GM23338 (cell line): ENCODE measurements at regions not wholly inside any gene's neighbourhood (a gene's known extent, or its start where the extent isn't known, plus 50 kb on each side); places are given as distances from the start of the nearest gene placed in this dataset.

ENCODE experiments used
- ATAC-seq: fragments of 200-7000 bp; cut with Tn5 transposase; 3 replicates; pipeline ENCODE4 v1.9.1; 2020
- DNase-seq: peaks from one replicate; pipeline ENCODE4 v3.0.0-alpha.2; 2015; ENCODE audit warnings: low spot score
- H2AFZ ChIP-seq: fragments of 200-600 bp; sonication (generic); 2 replicates; pipeline ENCODE4 v1.8.0; 2016; ENCODE audit warnings: antibody characterized with exemption, mild to moderate bottlenecking, moderate library complexity
- H3F3A ChIP-seq: fragments of 200-600 bp; sonication (generic); replicated peaks from 2 replicates; pipeline ENCODE4 v1.8.0; 2017; ENCODE audit warnings: antibody characterized with exemption, mixed run types, low read depth
- H3K27ac ChIP-seq: fragments of 200-600 bp; sonication (generic); 2 replicates; pipeline ENCODE4 v1.6.1; 2016; ENCODE audit warnings: low read depth
- H3K27me3 ChIP-seq: fragments of 200-600 bp; sonication (generic); 2 replicates; pipeline ENCODE4 v1.8.0; 2016; ENCODE audit warnings: mild to moderate bottlenecking, mixed run types, moderate library complexity; ENCODE audit not compliant: insufficient read depth
- H3K36me3 ChIP-seq: fragments of 200-600 bp; sonication (generic); 2 replicates; pipeline ENCODE4 v1.8.0; 2016; ENCODE audit warnings: mild to moderate bottlenecking; ENCODE audit not compliant: insufficient read depth
- H3K4me1 ChIP-seq: fragments of 200-600 bp; sonication (generic); 2 replicates; pipeline ENCODE4 v1.8.0; 2016; ENCODE audit warnings: mild to moderate bottlenecking, moderate library complexity; ENCODE audit not compliant: insufficient read depth
- H3K4me2 ChIP-seq: fragments of 200-600 bp; sonication (generic); 2 replicates; pipeline ENCODE4 v1.7.1; 2017; ENCODE audit warnings: mixed run types
- H3K4me3 ChIP-seq: fragments of 200-600 bp; sonication (generic); 2 replicates; pipeline ENCODE4 v1.6.1; 2016; ENCODE audit warnings: mixed run types
- H3K79me2 ChIP-seq: fragments of 200-600 bp; sonication (generic); replicated peaks from 2 replicates; pipeline ENCODE4 v1.8.0; 2017; ENCODE audit warnings: mild to moderate bottlenecking; ENCODE audit not compliant: insufficient read depth
- H3K9me2 ChIP-seq: fragments of 200-600 bp; sonication (generic); 2 replicates; pipeline ENCODE4 v1.8.0; 2017; ENCODE audit not compliant: insufficient read depth
- H4K20me1 ChIP-seq: fragments of 200-600 bp; sonication (generic); replicated peaks from 2 replicates; pipeline ENCODE4 v1.8.0; 2017; ENCODE audit warnings: mild to moderate bottlenecking; ENCODE audit not compliant: insufficient read depth
- H3K27ac Mint-ChIP-seq: 2 replicates; pipeline ENCODE4 v1.8.0; 2020; ENCODE audit warnings: inconsistent platforms, mild to moderate bottlenecking, moderate library complexity, mixed read lengths
- H3K27me3 Mint-ChIP-seq: 3 replicates; pipeline ENCODE4 v1.8.0; 2022; ENCODE audit warnings: low read depth, mild to moderate bottlenecking, moderate library complexity, mixed read lengths, inconsistent platforms; ENCODE audit not compliant: insufficient read depth, poor library complexity
- H3K36me3 Mint-ChIP-seq: 3 replicates; pipeline ENCODE4 v1.8.0; 2021; ENCODE audit warnings: low read depth, mild to moderate bottlenecking, inconsistent platforms, moderate library complexity, mixed read lengths
- H3K4me1 Mint-ChIP-seq: 3 replicates; pipeline ENCODE4 v1.8.0; 2020; ENCODE audit warnings: mild to moderate bottlenecking, inconsistent platforms, mixed read lengths
- H3K4me3 Mint-ChIP-seq: 3 replicates; pipeline ENCODE4 v1.8.0; 2021; ENCODE audit warnings: moderate library complexity, mild to moderate bottlenecking, inconsistent platforms, mixed read lengths
- H3K9me3 Mint-ChIP-seq: 3 replicates; pipeline ENCODE4 v1.8.0; 2020; ENCODE audit warnings: moderate library complexity, mild to moderate bottlenecking, inconsistent platforms, mixed read lengths
- EZH2 ChIP-seq: fragments of 200-600 bp; sonication (generic); IDR thresholded peaks from one replicate; pipeline ENCODE4 v1.8.0; 2017; ENCODE audit warnings: antibody characterized with exemption, mild to moderate bottlenecking, low read depth; ENCODE audit not compliant: unreplicated experiment
- JUNB ChIP-seq: IDR thresholded peaks from one replicate; pipeline ENCODE4 v1.6.1; 2016; ENCODE audit warnings: antibody characterized with exemption; ENCODE audit not compliant: unreplicated experiment
- NANOG ChIP-seq: IDR thresholded peaks from 2 replicates; pipeline ENCODE4 v1.6.1; 2016; ENCODE audit warnings: antibody characterized with exemption, borderline replicate concordance
- POLR2AphosphoS5 ChIP-seq: IDR thresholded peaks from 2 replicates; pipeline ENCODE4 v1.6.1; 2016; ENCODE audit warnings: antibody characterized with exemption, low read depth
- STAT1 ChIP-seq: IDR thresholded peaks from one replicate; pipeline ENCODE4 v1.6.1; 2016; ENCODE audit warnings: antibody characterized with exemption; ENCODE audit not compliant: unreplicated experiment
- ZNF331 ChIP-seq: fragments of 250-450 bp; sonication (Bioruptor Pico); IDR thresholded peaks from 2 replicates; pipeline ENCODE4 v1.5.0; 2020; ENCODE audit warnings: low read depth, mild to moderate bottlenecking, moderate library complexity
- TF ChIP-seq, protein P1 (sequence below): fragments of 250-450 bp; sonication (Bioruptor Pico); IDR thresholded peaks from 2 replicates; pipeline ENCODE4 v1.5.0; 2020; ENCODE audit warnings: mild to moderate bottlenecking, moderate library complexity
- TF ChIP-seq, protein P2 (sequence below): IDR thresholded peaks from 2 replicates; pipeline ENCODE4 v1.6.1; 2016; ENCODE audit warnings: antibody characterized with exemption

DNA sequence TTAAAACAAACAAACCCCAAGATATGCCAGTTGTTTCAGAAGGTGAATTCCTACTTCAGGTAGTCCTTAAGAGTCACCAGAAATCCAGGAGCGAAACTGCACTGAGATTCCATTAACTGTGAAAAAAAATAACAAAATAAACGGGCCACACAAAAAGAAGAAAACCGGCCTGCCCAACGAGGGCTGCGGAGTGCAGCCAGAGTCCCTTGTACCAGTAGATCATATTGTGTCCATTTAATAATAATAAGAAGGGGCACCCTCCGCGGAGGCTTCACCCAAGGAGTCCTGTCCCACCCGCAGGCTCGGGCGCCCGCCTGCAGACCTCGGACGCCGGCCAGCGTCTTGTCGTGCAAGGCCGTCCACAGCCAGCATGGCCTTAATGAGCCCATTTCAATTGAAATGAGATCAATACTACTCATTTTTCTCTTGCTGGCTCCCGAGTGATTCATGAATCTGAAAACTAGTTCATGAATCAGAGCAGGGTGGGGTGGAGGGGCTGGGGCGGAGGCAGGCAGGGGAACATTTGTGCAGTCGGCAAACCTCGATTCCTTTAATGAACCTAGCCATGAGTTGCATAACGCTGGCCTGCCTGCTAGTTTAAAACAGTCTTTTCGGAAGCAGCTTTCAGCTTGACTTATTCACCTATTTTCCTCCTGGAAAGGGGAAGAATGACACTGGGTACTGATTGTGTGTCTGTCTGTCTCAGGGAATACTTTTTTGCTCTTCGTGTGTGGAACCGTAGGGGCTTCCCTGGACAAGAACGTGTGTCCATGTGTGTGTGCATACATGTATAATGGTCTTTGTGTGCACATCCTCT is 113.1 kb upstream of the IRF2BP2 start (continued):
- TF ChIP-seq, protein P1, sequence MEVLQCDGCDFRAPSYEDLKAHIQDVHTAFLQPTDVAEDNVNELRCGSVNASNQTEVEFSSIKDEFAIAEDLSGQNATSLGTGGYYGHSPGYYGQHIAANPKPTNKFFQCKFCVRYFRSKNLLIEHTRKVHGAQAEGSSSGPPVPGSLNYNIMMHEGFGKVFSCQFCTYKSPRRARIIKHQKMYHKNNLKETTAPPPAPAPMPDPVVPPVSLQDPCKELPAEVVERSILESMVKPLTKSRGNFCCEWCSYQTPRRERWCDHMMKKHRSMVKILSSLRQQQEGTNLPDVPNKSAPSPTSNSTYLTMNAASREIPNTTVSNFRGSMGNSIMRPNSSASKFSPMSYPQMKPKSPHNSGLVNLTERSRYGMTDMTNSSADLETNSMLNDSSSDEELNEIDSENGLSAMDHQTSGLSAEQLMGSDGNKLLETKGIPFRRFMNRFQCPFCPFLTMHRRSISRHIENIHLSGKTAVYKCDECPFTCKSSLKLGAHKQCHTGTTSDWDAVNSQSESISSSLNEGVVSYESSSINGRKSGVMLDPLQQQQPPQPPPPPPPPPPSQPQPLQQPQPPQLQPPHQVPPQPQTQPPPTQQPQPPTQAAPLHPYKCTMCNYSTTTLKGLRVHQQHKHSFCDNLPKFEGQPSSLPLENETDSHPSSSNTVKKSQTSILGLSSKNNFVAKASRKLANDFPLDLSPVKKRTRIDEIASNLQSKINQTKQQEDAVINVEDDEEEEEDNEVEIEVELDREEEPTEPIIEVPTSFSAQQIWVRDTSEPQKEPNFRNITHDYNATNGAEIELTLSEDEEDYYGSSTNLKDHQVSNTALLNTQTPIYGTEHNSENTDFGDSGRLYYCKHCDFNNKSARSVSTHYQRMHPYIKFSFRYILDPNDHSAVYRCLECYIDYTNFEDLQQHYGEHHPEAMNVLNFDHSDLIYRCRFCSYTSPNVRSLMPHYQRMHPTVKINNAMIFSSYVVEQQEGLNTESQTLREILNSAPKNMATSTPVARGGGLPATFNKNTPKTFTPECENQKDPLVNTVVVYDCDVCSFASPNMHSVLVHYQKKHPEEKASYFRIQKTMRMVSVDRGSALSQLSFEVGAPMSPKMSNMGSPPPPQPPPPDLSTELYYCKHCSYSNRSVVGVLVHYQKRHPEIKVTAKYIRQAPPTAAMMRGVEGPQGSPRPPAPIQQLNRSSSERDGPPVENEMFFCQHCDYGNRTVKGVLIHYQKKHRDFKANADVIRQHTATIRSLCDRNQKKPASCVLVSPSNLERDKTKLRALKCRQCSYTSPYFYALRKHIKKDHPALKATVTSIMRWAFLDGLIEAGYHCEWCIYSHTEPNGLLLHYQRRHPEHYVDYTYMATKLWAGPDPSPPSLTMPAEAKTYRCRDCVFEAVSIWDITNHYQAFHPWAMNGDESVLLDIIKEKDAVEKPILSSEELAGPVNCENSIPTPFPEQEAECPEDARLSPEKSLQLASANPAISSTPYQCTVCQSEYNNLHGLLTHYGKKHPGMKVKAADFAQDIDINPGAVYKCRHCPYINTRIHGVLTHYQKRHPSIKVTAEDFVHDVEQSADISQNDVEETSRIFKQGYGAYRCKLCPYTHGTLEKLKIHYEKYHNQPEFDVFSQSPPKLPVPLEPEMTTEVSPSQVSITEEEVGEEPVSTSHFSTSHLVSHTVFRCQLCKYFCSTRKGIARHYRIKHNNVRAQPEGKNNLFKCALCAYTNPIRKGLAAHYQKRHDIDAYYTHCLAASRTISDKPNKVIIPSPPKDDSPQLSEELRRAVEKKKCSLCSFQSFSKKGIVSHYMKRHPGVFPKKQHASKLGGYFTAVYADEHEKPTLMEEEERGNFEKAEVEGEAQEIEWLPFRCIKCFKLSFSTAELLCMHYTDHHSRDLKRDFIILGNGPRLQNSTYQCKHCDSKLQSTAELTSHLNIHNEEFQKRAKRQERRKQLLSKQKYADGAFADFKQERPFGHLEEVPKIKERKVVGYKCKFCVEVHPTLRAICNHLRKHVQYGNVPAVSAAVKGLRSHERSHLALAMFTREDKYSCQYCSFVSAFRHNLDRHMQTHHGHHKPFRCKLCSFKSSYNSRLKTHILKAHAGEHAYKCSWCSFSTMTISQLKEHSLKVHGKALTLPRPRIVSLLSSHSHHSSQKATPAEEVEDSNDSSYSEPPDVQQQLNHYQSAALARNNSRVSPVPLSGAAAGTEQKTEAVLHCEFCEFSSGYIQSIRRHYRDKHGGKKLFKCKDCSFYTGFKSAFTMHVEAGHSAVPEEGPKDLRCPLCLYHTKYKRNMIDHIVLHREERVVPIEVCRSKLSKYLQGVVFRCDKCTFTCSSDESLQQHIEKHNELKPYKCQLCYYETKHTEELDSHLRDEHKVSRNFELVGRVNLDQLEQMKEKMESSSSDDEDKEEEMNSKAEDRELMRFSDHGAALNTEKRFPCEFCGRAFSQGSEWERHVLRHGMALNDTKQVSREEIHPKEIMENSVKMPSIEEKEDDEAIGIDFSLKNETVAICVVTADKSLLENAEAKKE (CRISPR knock-in tag) = no peak
- TF ChIP-seq POLR2AphosphoS5 = no peak
- no peak for TF ChIP-seq STAT1
- TF ChIP-seq NANOG = no peak
- TF ChIP-seq ZNF331 (CRISPR knock-in tag) = no peak
- TF ChIP-seq EZH2 = no peak

DNA sequence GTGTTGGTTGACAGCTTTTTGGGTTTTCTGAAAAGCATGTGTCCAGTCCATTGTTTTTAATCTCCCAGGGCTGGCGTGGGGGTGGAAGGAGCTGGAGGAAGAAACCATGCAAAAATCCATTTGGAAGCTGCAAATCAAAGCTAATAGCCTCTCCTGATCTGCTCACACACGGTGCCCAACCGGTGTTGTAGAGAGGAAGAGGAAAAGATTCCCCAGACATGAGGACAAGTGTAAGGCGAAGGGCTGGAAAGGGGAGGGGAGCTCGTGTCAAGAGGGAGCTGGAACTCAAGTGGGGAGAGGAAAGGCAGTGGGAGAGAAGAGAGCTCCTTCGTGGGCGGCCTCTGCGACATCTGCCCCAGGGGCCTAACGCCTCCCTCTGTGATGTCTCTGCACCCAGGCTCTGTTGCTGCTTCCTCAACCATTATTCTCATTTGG is 112.3 kb upstream of the IRF2BP2 start:
- H3F3A ChIP-seq = 0 out of 2 replicates have a peak, but pooled peaks cover 4% of the 10 kb centered on the region
- Mint-ChIP-seq H3K4me1 (peaks cover 57% of the 10 kb centered on the region), H3K27ac (no peak overlapping the region; the same call in 1 of the 2 replicates), H3K4me3 (no peak overlapping the region), H3K9me3 (no peaks in the 10 kb centered on the region; the same call in 2 of the 3 replicates), H3K27me3 (peaks cover 11% of the 10 kb centered on the region), H3K36me3 (no peaks in the 10 kb centered on the region)
- ATAC-seq = no peak
- no peaks in the 10 kb centered on the region for H3K36me3 ChIP-seq
- no peaks in the 10 kb centered on the region for H3K79me2 ChIP-seq
- no peaks in the 10 kb centered on the region for H3K9me2 ChIP-seq
- H4K20me1 ChIP-seq = no peaks in the 10 kb centered on the region
- no peak overlapping the region for H3K27ac ChIP-seq
- DNase-seq = no peak
- H3K4me3 ChIP-seq = no peak overlapping the region
- no peak overlapping the region for H3K4me2 ChIP-seq
- H3K27me3 ChIP-seq = no peaks in the 10 kb centered on the region
- H3K4me1 ChIP-seq = peaks cover 37% of the 10 kb centered on the region
- peak overlapping the region; percentile 0; the same call in 1 of the 2 replicates for H2AFZ ChIP-seq
- TF ChIP-seq, protein P1 (CRISPR knock-in tag) = no peak
- TF ChIP-seq, protein P2, sequence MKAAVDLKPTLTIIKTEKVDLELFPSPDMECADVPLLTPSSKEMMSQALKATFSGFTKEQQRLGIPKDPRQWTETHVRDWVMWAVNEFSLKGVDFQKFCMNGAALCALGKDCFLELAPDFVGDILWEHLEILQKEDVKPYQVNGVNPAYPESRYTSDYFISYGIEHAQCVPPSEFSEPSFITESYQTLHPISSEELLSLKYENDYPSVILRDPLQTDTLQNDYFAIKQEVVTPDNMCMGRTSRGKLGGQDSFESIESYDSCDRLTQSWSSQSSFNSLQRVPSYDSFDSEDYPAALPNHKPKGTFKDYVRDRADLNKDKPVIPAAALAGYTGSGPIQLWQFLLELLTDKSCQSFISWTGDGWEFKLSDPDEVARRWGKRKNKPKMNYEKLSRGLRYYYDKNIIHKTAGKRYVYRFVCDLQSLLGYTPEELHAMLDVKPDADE = no peak
- TF ChIP-seq JUNB (no peak), POLR2AphosphoS5 (no peak)
